Heart left ventricle (tissue), 16 donors: ENCODE measurements at regions not wholly inside any gene's neighbourhood (a gene's known extent, or its start where the extent isn't known, plus 50 kb on each side); places are given as distances from the start of the nearest gene placed in this dataset.

Experiments
- ATAC-seq, 4 donors: fragments of 200-7000 bp; cut with Tn5 transposase; one replicate each; pipeline ENCODE4 v1.9.1; 2020 to 2022; ENCODE audit warnings: moderate library complexity in 4 of 4, mild to moderate bottlenecking in 3 of 4, moderate number of reproducible peaks in 1 of 4
- DNase-seq, 5 donors: peaks; one replicate each; pipeline ENCODE4 v3.0.0-alpha.2; 2020
- H3K27ac ChIP-seq, 12 donors: fragments of 200-600 bp; sonication (generic) in 4 of 12; one replicate each; pipeline versions ENCODE4 v1.5.0 to v1.8.0; 2016 to 2022; ENCODE audit warnings: mild to moderate bottlenecking in 2 of 12
- H3K27me3 ChIP-seq, 9 donors: fragments of 200-600 bp; sonication (generic) in 2 of 9; one replicate each; pipeline versions ENCODE4 v1.5.1 to v1.8.0; 2016 to 2022; ENCODE audit warnings: mild to moderate bottlenecking in 3 of 9
- H3K36me3 ChIP-seq, 9 donors: fragments of 200-600 bp; sonication (generic) in 2 of 9; one replicate each; pipeline versions ENCODE4 v1.5.0 to v1.8.0; 2018 to 2022; ENCODE audit warnings: mild to moderate bottlenecking in 2 of 9
- H3K4me1 ChIP-seq, 12 donors: fragments of 200-600 bp; sonication (generic) in 4 of 12; one replicate each; pipeline versions ENCODE4 v1.5.0 to v1.8.0; 2016 to 2022; ENCODE audit warnings: mild to moderate bottlenecking in 3 of 12
- H3K4me3 ChIP-seq, 12 donors: fragments of 200-600 bp; sonication (generic) in 4 of 12; one replicate each; pipeline versions ENCODE4 v1.5.0 to v1.8.0; 2017 to 2022; ENCODE audit warnings: mild to moderate bottlenecking in 9 of 12, moderate library complexity in 4 of 12
- H3K9me3 ChIP-seq, 12 donors: fragments of 200-600 bp; sonication (generic) in 4 of 12; one replicate each; pipeline versions ENCODE4 v1.5.0 to v1.8.0; 2016 to 2022; ENCODE audit warnings: mild to moderate bottlenecking in 1 of 12
- POLR2A ChIP-seq, 2 donors: fragments of 450-650 bp; IDR thresholded peaks; one replicate each; pipeline ENCODE4 v1.6.1; 2017; ENCODE audit warnings: antibody characterized with exemption in 2 of 2, mild to moderate bottlenecking in 2 of 2, moderate library complexity in 2 of 2
- WGBS, 4 donors: extraction: QIAGEN DNeasy Blood & Tissue Kit in 2 of 4; methylation state at CpG; one replicate each; pipeline versions ENCODE4 v1.1.5 to v1.1.7; 2013 to 2018; 5-methylcytosine and 5-hydroxymethylcytosine counted together
- intact Hi-C, 10 donors: fragments of 100-400 bp; cut with DNase I; formaldehyde crosslinking; loops; one replicate each; pipeline versions ENCODE4 v1.11.1 to v1.14.2; 2022
- TF ChIP-seq, protein P1 (sequence below), 12 donors: fragments of 200-600 bp; sonication (generic) in 4 of 12; IDR thresholded peaks; one replicate each; pipeline versions ENCODE4 v1.5.0 to v1.8.0; 2018 to 2022; ENCODE audit warnings: antibody characterized with exemption in 12 of 12, mild to moderate bottlenecking in 5 of 12
- donor health status: ischemic (EF 13 %, LVEDD 7.1; RV severe dilation, severe dysfunction).
- donor health status: healthy with polysubstance abuse.
- donor health status: DM: no; HTN: yes; CAD: no.
- donor health status: DM: no; HTN: no; CAD: no.
- donor health status: ischemic (EF 25% LVEDD 6.9; RV normal size, moderate dysfunction).
- donor health status: ischemic (EF 25% LVEDD 5.7; RV mildly dilated, moderate dysfunction).
- donor health status: healthy.
- donor health status: DM: yes; HTN: yes; CAD: no.
- donor health status: ischemic (EF 35%, LVEDD 5.7; RV mildly dilated, moderate dysfunction).
- donor health status: nonischemic (EF 11% LVEDD 7.7; RV severe dilation, severe dysfunction).
- donor health status: DM: yes; HTN: yes; CAD: no.
- donor health status: PGD.
- donor health status: ischemic (EF 29% LVEDD 5.4; RV normal size, mild dysfunction).
- donor health status: nonischemic (EF 23%, LVEDD 6.1; RV moderate dilation, normal function).

DNA sequence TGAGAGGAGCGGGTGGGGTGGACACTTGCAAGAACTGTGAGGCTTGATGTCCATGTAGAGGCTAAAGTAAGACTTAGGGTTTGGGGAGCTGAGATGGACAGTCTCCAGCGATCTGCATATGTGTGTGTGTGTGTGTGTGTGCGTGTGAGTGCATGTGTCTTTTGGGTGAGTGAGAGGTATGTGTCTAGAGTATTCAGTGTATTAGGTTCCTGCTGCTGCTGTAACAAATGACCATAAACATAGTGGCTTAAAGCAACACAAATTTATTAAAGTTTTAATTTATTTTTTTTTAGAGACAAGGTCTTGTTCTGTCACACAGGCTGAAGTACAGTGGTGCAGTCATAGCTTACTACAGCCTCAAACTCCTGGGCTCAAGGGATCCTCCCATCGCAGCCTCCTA lies 155.4 kb upstream of the SPRED2 start:
- WGBS, 4 donors, result 90 to 96% (median 93%) methylated on average over 4 of the region's 4 CpGs
- H3K36me3 ChIP-seq, result no peaks in the 10 kb centered on the region
- H3K9me3 ChIP-seq, result peaks cover 0 to 5% (median 0%) of the 10 kb centered on the region in 12 donors
- DNase-seq, result no peak
- intact Hi-C loops, result no loop called here
- no peaks in the 10 kb centered on the region for H3K27me3 ChIP-seq
- H3K4me3 ChIP-seq, result no peak overlapping the region
- TF ChIP-seq, protein P1, sequence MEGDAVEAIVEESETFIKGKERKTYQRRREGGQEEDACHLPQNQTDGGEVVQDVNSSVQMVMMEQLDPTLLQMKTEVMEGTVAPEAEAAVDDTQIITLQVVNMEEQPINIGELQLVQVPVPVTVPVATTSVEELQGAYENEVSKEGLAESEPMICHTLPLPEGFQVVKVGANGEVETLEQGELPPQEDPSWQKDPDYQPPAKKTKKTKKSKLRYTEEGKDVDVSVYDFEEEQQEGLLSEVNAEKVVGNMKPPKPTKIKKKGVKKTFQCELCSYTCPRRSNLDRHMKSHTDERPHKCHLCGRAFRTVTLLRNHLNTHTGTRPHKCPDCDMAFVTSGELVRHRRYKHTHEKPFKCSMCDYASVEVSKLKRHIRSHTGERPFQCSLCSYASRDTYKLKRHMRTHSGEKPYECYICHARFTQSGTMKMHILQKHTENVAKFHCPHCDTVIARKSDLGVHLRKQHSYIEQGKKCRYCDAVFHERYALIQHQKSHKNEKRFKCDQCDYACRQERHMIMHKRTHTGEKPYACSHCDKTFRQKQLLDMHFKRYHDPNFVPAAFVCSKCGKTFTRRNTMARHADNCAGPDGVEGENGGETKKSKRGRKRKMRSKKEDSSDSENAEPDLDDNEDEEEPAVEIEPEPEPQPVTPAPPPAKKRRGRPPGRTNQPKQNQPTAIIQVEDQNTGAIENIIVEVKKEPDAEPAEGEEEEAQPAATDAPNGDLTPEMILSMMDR (IDR thresholded peaks at IDR 0.05), result no peak
- TF ChIP-seq POLR2A (IDR thresholded peaks at IDR 0.05), result no peak
- no peak for ATAC-seq
- H3K4me1 ChIP-seq, result no peaks in the 10 kb centered on the region
- H3K27ac ChIP-seq, result no peak overlapping the region

DNA sequence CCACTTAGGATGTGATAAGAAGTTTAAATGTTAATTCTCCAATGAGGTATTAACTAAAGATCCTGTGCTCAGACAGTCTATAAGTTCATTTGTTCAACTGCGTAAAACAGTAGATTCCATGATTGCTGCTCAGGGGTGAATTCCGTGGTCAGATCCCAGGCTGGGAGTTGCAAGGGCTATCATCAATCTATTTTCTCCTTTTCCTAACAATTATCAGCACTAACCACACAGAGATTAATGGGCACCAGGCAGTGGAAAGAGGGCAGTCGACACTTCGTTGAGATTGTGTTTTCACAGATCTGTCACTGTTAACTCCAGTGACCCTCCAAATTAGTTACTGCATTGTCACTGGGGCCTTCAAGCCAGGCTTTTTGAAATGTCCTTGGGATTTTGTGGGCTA lies 154.1 kb upstream of the SPRED2 start:
- DNase-seq, result no peak
- TF ChIP-seq, protein P1 (IDR thresholded peaks at IDR 0.05), result no peak
- no peak for TF ChIP-seq POLR2A (IDR thresholded peaks at IDR 0.05)
- 54 to 63% (median 57%) methylated on average over 4 of the region's 4 CpGs for WGBS, 4 donors
- intact Hi-C loops, result no loop called here
- H3K4me1 ChIP-seq, result no peaks in the 10 kb centered on the region
- no peak for ATAC-seq
- H3K9me3 ChIP-seq, result peaks cover 0 to 5% (median 0%) of the 10 kb centered on the region in 12 donors
- no peaks in the 10 kb centered on the region for H3K27me3 ChIP-seq
- no peaks in the 10 kb centered on the region for H3K36me3 ChIP-seq
- no peak overlapping the region for H3K27ac ChIP-seq
- no peak overlapping the region for H3K4me3 ChIP-seq

DNA sequence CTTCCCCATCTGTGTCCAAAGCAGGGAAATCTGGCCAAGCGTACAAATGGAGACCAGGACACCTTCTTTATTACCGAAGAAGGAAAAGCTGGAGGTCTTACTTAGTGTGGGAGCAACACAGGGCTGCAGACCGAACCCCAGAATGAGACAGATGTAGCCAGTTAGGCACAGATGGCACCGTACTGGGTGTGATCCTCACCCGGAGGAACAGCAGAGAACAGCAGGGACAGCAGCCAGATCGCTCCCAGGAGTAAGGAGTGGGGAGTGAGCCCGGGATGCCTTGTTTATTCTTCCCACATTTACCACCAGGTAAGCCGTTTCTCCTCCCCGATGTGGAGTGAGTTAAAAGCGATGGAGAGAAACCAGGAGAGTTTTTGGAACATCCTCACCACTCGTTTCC lies 150.7 kb upstream of the SPRED2 start:
- no peak for DNase-seq
- H3K4me1 ChIP-seq, result no peaks in the 10 kb centered on the region
- WGBS, 4 donors, result 67 to 74% (median 72%) methylated on average over 11 of the region's 11 CpGs
- H3K27ac ChIP-seq, result no peak overlapping the region
- intact Hi-C loops, result no loop called here
- ATAC-seq, result no peak
- no peaks in the 10 kb centered on the region for H3K27me3 ChIP-seq
- H3K36me3 ChIP-seq, result no peaks in the 10 kb centered on the region
- no peak for TF ChIP-seq POLR2A (IDR thresholded peaks at IDR 0.05)
- TF ChIP-seq, protein P1 (IDR thresholded peaks at IDR 0.05), result no peak
- H3K4me3 ChIP-seq, result no peak overlapping the region
- no peaks in the 10 kb centered on the region for H3K9me3 ChIP-seq

DNA sequence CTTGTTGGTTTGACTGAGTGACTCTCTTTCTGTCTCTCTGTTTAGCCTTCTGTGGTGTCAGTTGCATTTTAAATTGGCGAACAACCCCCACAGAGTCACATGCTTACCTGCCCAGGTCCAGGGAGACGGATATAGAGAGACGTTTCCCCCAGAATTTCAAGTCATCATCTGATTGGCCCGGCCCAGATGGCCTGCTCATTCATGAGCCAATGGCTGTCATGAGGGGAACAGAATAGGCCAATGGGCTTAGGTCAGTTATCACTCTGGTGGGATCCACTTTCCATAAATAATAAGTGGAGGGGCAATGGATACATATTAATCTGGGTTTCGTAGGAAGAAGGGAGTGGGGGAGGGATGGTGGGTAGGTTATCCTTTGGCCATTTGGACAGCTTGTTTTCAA lies 150.0 kb upstream of the SPRED2 start:
- intact Hi-C loops, result no loop called here
- 91 to 93% (median 92%) methylated on average over 5 of the region's 5 CpGs for WGBS, 4 donors
- TF ChIP-seq, protein P1 (IDR thresholded peaks at IDR 0.05), result no peak
- TF ChIP-seq POLR2A (IDR thresholded peaks at IDR 0.05), result no peak
- H3K27me3 ChIP-seq, result no peaks in the 10 kb centered on the region
- ATAC-seq, result no peak
- DNase-seq, result no peak
- H3K4me3 ChIP-seq, result no peak overlapping the region
- no peaks in the 10 kb centered on the region for H3K36me3 ChIP-seq
- no peaks in the 10 kb centered on the region for H3K4me1 ChIP-seq
- no peak overlapping the region for H3K27ac ChIP-seq
- no peaks in the 10 kb centered on the region for H3K9me3 ChIP-seq
